ENCODE measurements at regions not wholly inside any gene's neighbourhood (a gene's known extent, or its start where the extent isn't known, plus 50 kb on each side); places are given as distances from the start of the nearest gene placed in this dataset.
"Not testable (repeated sequence)": the region's sequence is repeated elsewhere in the genome, so short reads cannot be mapped to it uniquely, and the experiment has no call there.

- H3K9me3 ChIP-seq, result no peaks in the 10 kb centered on the region
- 47 to 67% (median 52%) methylated on average over 3 of the region's 3 CpGs for WGBS, 5 donors
- no peaks in the 10 kb centered on the region for H3K4me1 ChIP-seq
- DNase-seq, result no peak
- no peak overlapping the region for H3K27ac ChIP-seq
- no peaks in the 10 kb centered on the region for H3K36me3 ChIP-seq
- H3K27me3 ChIP-seq (replicated peaks in 1 of 7), result no peaks in the 10 kb centered on the region
- TF ChIP-seq POLR2AphosphoS5 (IDR thresholded peaks at IDR 0.05), result no peak
- TF ChIP-seq POLR2A (IDR thresholded peaks at IDR 0.05), result no peak
- no peak for TF ChIP-seq CTCF (IDR thresholded peaks at IDR 0.05 in 8 of 11, conservative IDR thresholded peaks at IDR 0.05 in 3 of 11)
- H3K4me3 ChIP-seq, result no peak overlapping the region
- intact Hi-C loops (cut with DNase I; ENCODE audit: low total_unique reads), result no loop called here
Observed at GRCh38 chr3:153783741-153784480, 337.3 kb upstream of the ARHGEF26 start.

- WGBS, 5 donors, result 81 to 90% (median 85%) methylated on average over 3 of the region's 3 CpGs
- intact Hi-C loops (cut with DNase I; ENCODE audit: low total_unique reads), result no loop called here
- Histone ChIP-seq H3K4me3 (no peak overlapping the region), H3K9me3 (no peaks in the 10 kb centered on the region), H3K27ac (no peak overlapping the region), H3K36me3 (no peaks in the 10 kb centered on the region), H3K4me1 (no peaks in the 10 kb centered on the region), H3K27me3 (replicated peaks in 1 of 7) (no peaks in the 10 kb centered on the region)
- no peak for TF ChIP-seq CTCF (IDR thresholded peaks at IDR 0.05 in 8 of 11, conservative IDR thresholded peaks at IDR 0.05 in 3 of 11)
- no peak for TF ChIP-seq POLR2AphosphoS5 (IDR thresholded peaks at IDR 0.05)
- no peak for TF ChIP-seq POLR2A (IDR thresholded peaks at IDR 0.05)
- no peak for DNase-seq
Observed at GRCh38 chr3:153785901-153786300, 335.3 kb upstream of the ARHGEF26 start.

GRCh38 chr3:153789380-153789779 lies 331.8 kb upstream of the ARHGEF26 start:
- DNase-seq, result no peak
- WGBS, 5 donors, result 82 to 90% (median 86%) methylated on average over 3 of the region's 3 CpGs
- no peaks in the 10 kb centered on the region for H3K4me1 ChIP-seq
- H3K27ac ChIP-seq, result no peak overlapping the region
- no peak overlapping the region for H3K4me3 ChIP-seq
- TF ChIP-seq CTCF (IDR thresholded peaks at IDR 0.05 in 8 of 11, conservative IDR thresholded peaks at IDR 0.05 in 3 of 11) (no peak), POLR2AphosphoS5 (IDR thresholded peaks at IDR 0.05) (no peak), POLR2A (IDR thresholded peaks at IDR 0.05) (no peak)
- intact Hi-C loops (cut with DNase I; ENCODE audit: low total_unique reads), result no loop called here
- no peaks in the 10 kb centered on the region for H3K27me3 ChIP-seq (replicated peaks in 1 of 7)
- H3K9me3 ChIP-seq, result no peaks in the 10 kb centered on the region
- no peaks in the 10 kb centered on the region for H3K36me3 ChIP-seq

- not testable (repeated sequence) for DNase-seq
Observed at GRCh38 chr3:153797056-153797455, 324.1 kb upstream of the ARHGEF26 start.

More at GRCh38 chr3:153797056-153797455, 324.1 kb upstream of the ARHGEF26 start:
- H3K9me3 ChIP-seq; H3K27me3 ChIP-seq (replicated peaks in 1 of 7); H3K27ac ChIP-seq; H3K4me3 ChIP-seq; intact Hi-C loops (cut with DNase I; ENCODE audit: low total_unique reads); H3K4me1 ChIP-seq; H3K36me3 ChIP-seq: not testable (repeated sequence)
- WGBS, 5 donors, result 60 to 91% (median 89%) methylated on average over 1 to 13 of the region's 13 CpGs

Measured in spleen (tissue), 11 donors.